NCI-H526 (cell line): ENCODE measurements at regions not wholly inside any gene's neighbourhood (a gene's known extent, or its start where the extent isn't known, plus 50 kb on each side); places are given as distances from the start of the nearest gene placed in this dataset.
"Not testable (repeated sequence)": the region's sequence is repeated elsewhere in the genome, so short reads cannot be mapped to it uniquely, and the experiment has no call there.

Experiments
- DNase-seq, 2 experiments: peaks; one replicate each; lab custom pipeline; 2025; lab: John Stamatoyannopoulos, UW

- DNase-seq: peak; percentile 34 to 58
Measured at GRCh38 chr15:58361273-58361759, 70.5 kb upstream of the LIPC start.

GRCh38 chr15:58362262-58362922, 69.4 kb upstream of the LIPC start:
- no peak for DNase-seq

GRCh38 chr15:58363118-58363517, 68.7 kb upstream of the LIPC start:
- DNase-seq: not testable (repeated sequence)

- not testable (repeated sequence) for DNase-seq
Measured at GRCh38 chr15:58363673-58364072, 68.1 kb upstream of the LIPC start.

GRCh38 chr15:58365098-58365497, 66.7 kb upstream of the LIPC start:
- not testable (repeated sequence) for DNase-seq

GRCh38 chr15:58369261-58369701, 62.5 kb upstream of the LIPC start:
- no peak for DNase-seq

- DNase-seq: no peak
Measured at GRCh38 chr15:58369956-58370355, 61.8 kb upstream of the LIPC start.

GRCh38 chr15:58374147-58374546, 57.6 kb upstream of the LIPC start:
- no peak for DNase-seq

- no peak for DNase-seq
Measured at GRCh38 chr15:58377193-58377592, 54.6 kb upstream of the LIPC start.

- no peak for DNase-seq
Measured at GRCh38 chr15:58378241-58379085, 53.3 kb upstream of the LIPC start.

- DNase-seq: not testable (repeated sequence)
Measured at GRCh38 chr15:58379454-58379853, 52.3 kb upstream of the LIPC start.

- no peak for DNase-seq
Measured at GRCh38 chr15:58380280-58380945, 51.4 kb upstream of the LIPC start.

GRCh38 chr15:58381697-58382096, 50.1 kb upstream of the LIPC start:
- no peak for DNase-seq
